Esophagus squamous epithelium (tissue), 5 donors: ENCODE measurements at regions not wholly inside any gene's neighbourhood (a gene's known extent, or its start where the extent isn't known, plus 50 kb on each side); places are given as distances from the start of the nearest gene placed in this dataset.

Experiments used
- DNase-seq: peaks from one replicate; lab custom pipeline; 2025; lab: John Stamatoyannopoulos, UW
- H3K27ac ChIP-seq, 4 donors: fragments of 200-600 bp; sonication (generic); one replicate each; pipeline ENCODE4 v1.5.1; 2016 to 2019; ENCODE audit warnings: mild to moderate bottlenecking in 1 of 4
- H3K27me3 ChIP-seq, 4 donors: fragments of 200-600 bp; sonication (generic); 1 replicate in 3 of 4; 2 replicates in 1 of 4; pipeline versions ENCODE4 v1.5.1 to v1.6.0; 2017 to 2021; ENCODE audit warnings: antibody characterized with exemption in 1 of 4
- H3K36me3 ChIP-seq, 3 donors: fragments of 200-600 bp; sonication (generic); one replicate each; pipeline ENCODE4 v1.5.1; 2016 to 2019
- H3K4me1 ChIP-seq, 3 donors: fragments of 200-600 bp; sonication (generic); one replicate each; pipeline ENCODE4 v1.5.1; 2017 to 2019
- H3K4me3 ChIP-seq, 4 donors: fragments of 200-600 bp; sonication (generic); 1 replicate in 3 of 4; 2 replicates in 1 of 4; pipeline ENCODE4 v1.5.1; 2016 to 2019; ENCODE audit warnings: mild to moderate bottlenecking in 2 of 4, moderate library complexity in 1 of 4
- H3K9me3 ChIP-seq, 3 donors: fragments of 200-600 bp; sonication (generic); one replicate each; pipeline ENCODE4 v1.5.1; 2016 to 2019
- POLR2A ChIP-seq, 4 donors: fragments of 450-650 bp; IDR thresholded peaks; one replicate each; pipeline ENCODE4 v1.6.1; 2017; ENCODE audit warnings: antibody characterized with exemption in 4 of 4, mild to moderate bottlenecking in 4 of 4, moderate library complexity in 3 of 4
- WGBS, 2 donors: methylation state at CpG; one replicate each; pipeline ENCODE4 v1.1.5; 2018; 5-methylcytosine and 5-hydroxymethylcytosine counted together
- intact Hi-C: fragments of 100-400 bp; cut with DNase I; formaldehyde crosslinking; loops from one replicate; pipeline ENCODE4 v1.15.0; 2022
- small RNA-seq, 4 donors: library from RNA; depleted of rRNA; stranded (forward); fragments of <200 nt; gene quantifications; one replicate each; pipeline ENCODE3, GENCODE V24; 2016
- TF ChIP-seq, protein P1 (sequence below), 6 experiments: fragments of 450-650 bp in 4 of 6; fragments of 200-600 bp in 2 of 6; sonication (generic) in 2 of 6; IDR thresholded peaks; one replicate each; pipeline ENCODE4 v1.5.1; 2016 to 2019; ENCODE audit warnings: antibody characterized with exemption in 6 of 6, mild to moderate bottlenecking in 4 of 6, moderate library complexity in 4 of 6
- donor health status: DM: yes; HTN: yes; CAD: no.

DNA sequence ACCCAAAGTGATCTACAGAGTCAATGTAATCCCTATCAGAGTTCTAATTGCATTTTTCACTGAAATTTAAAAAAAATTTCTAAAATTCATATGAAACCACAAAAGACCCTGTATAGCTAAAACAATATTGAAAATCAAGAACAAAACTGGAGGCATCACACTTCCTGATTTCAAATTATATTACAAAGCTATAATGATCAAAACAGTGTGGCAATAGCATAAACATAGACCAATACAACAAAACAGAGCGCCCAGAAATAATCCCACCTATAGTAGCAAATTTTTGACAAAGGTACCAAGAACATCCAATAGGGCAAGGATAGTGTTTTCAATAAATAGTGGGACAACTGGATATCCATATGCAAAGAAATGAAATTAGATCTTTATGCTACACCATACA is 59.4 kb upstream of the PRKG2 start:
- TF ChIP-seq, protein P1, sequence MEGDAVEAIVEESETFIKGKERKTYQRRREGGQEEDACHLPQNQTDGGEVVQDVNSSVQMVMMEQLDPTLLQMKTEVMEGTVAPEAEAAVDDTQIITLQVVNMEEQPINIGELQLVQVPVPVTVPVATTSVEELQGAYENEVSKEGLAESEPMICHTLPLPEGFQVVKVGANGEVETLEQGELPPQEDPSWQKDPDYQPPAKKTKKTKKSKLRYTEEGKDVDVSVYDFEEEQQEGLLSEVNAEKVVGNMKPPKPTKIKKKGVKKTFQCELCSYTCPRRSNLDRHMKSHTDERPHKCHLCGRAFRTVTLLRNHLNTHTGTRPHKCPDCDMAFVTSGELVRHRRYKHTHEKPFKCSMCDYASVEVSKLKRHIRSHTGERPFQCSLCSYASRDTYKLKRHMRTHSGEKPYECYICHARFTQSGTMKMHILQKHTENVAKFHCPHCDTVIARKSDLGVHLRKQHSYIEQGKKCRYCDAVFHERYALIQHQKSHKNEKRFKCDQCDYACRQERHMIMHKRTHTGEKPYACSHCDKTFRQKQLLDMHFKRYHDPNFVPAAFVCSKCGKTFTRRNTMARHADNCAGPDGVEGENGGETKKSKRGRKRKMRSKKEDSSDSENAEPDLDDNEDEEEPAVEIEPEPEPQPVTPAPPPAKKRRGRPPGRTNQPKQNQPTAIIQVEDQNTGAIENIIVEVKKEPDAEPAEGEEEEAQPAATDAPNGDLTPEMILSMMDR (IDR thresholded peaks at IDR 0.05) = no peak
- TF ChIP-seq POLR2A (IDR thresholded peaks at IDR 0.05) = no peak
- peaks cover 0 to 7% (median 0%) of the 10 kb centered on the region in 3 donors for H3K9me3 ChIP-seq
- no peaks in the 10 kb centered on the region for H3K27me3 ChIP-seq
- H3K27ac ChIP-seq = no peak overlapping the region
- DNase-seq = no peak
- H3K36me3 ChIP-seq = no peaks in the 10 kb centered on the region
- WGBS, 2 donors = 74 to 83% methylated on average over 1 of the region's 1 CpG
- no peak overlapping the region for H3K4me3 ChIP-seq
- intact Hi-C loops = no loop called here
- no peaks in the 10 kb centered on the region for H3K4me1 ChIP-seq

DNA sequence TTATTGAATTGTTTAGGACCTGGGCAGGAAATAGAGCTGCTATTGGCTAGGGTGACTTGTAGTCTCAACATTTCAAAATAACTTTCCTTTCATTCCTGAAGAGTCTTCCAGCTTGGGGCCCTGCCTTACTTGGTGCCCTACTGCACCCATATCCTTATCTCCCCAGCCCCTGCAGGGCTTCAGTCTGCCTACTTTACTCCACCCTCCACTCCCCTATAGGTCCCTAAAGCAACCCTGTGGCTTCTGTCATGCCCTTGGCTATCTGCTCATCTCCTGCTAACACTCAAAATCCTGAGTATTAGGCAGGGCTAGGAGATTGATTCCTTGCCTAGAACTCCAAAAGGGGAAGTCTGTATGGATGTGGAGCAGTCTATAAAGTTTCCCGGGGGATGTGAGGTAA is 57.6 kb upstream of the PRKG2 start:
- 100% methylated on average over 1 of the region's 1 CpG for WGBS, 2 donors

More for the DNA sequence above, 57.6 kb upstream of the PRKG2 start:
- peaks cover 0 to 7% (median 0%) of the 10 kb centered on the region in 3 donors for H3K9me3 ChIP-seq
- DNase-seq = no peak
- no peak for TF ChIP-seq POLR2A (IDR thresholded peaks at IDR 0.05)
- TF ChIP-seq, protein P1 (IDR thresholded peaks at IDR 0.05) = no peak
- H3K36me3 ChIP-seq = no peaks in the 10 kb centered on the region
- no peak overlapping the region for H3K4me3 ChIP-seq
- H3K27me3 ChIP-seq = no peaks in the 10 kb centered on the region
- intact Hi-C loops = no loop called here
- H3K4me1 ChIP-seq = no peaks in the 10 kb centered on the region
- H3K27ac ChIP-seq = no peak overlapping the region

Small RNA genes lying in the stretch of these regions (small RNA-seq; reads per million reads assigned to genes)
- gene RNU5A-2P = 0 to 0.14 (median 0) reads per million in 4 donors
